ENCODE measurements at regions not wholly inside any gene's neighbourhood (a gene's known extent, or its start where the extent isn't known, plus 50 kb on each side); places are given as distances from the start of the nearest gene placed in this dataset.

DNA sequence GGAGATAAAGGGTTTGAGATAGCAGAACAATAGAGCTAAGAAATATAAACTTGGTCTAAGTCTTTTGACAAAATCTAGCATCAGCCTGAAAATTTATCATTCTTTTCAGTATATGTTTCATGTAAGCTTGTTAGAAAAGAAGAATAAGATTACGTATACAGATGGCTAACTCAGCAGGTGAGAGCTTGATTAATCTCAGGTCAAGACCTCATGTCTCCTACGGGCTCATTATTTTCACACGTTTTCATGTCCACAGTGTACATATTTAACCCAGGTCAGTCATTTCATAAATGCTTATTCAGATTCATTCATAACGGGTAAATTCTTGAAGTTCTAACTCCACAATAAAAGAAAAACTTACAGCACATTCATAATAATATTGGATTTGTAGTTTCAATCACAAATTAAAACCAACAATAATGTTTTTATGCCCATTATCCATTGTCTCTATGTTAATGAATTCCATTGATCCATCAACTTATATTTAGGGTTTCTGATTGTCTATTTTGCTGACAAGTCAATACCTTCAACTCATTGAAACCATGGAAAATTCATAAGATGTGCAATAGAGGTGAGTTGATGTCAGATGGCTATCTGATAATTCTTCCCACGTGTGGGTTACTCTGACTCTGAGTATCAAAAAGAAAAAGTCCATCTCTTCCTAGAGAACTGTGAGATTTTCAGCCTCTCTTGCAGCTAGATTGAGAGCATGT is 102.6 kb downstream of the CASP12 start:
- H3K4me3 ChIP-seq (ENCODE audit: low read depth, low read length), result no peak overlapping the region

DNA sequence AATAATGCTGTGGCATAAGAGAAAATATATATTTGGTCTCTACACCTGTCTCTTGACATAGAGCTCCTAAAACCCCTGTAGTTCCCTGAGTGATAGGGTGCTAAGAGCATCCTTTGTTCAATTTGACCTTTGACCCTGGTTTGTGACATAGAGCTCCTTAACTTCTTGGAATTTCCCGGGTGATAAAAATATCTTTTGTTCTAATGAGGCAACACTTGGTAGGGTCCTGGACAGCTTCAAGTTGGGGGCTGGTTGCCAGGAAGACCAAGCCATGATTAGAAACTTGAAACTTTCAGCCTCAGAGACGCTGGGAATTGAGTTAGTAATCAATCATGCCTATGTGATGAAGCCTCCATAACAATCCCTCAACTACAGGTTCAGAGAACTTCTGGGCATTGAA is 105.4 kb downstream of the CASP12 start:
- TF ChIP-seq, protein P1, sequence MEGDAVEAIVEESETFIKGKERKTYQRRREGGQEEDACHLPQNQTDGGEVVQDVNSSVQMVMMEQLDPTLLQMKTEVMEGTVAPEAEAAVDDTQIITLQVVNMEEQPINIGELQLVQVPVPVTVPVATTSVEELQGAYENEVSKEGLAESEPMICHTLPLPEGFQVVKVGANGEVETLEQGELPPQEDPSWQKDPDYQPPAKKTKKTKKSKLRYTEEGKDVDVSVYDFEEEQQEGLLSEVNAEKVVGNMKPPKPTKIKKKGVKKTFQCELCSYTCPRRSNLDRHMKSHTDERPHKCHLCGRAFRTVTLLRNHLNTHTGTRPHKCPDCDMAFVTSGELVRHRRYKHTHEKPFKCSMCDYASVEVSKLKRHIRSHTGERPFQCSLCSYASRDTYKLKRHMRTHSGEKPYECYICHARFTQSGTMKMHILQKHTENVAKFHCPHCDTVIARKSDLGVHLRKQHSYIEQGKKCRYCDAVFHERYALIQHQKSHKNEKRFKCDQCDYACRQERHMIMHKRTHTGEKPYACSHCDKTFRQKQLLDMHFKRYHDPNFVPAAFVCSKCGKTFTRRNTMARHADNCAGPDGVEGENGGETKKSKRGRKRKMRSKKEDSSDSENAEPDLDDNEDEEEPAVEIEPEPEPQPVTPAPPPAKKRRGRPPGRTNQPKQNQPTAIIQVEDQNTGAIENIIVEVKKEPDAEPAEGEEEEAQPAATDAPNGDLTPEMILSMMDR (IDR thresholded peaks at IDR 0.05; ENCODE audit: borderline replicate concordance, insufficient read depth, low read depth, low read length), result no peak
- H3K4me3 ChIP-seq (ENCODE audit: low read depth, low read length), result no peak overlapping the region

More for the DNA sequence above, 102.6 kb downstream of the CASP12 start:
- TF ChIP-seq, protein P1 (IDR thresholded peaks at IDR 0.05; ENCODE audit: borderline replicate concordance, insufficient read depth, low read depth, low read length), result no peak

DNA sequence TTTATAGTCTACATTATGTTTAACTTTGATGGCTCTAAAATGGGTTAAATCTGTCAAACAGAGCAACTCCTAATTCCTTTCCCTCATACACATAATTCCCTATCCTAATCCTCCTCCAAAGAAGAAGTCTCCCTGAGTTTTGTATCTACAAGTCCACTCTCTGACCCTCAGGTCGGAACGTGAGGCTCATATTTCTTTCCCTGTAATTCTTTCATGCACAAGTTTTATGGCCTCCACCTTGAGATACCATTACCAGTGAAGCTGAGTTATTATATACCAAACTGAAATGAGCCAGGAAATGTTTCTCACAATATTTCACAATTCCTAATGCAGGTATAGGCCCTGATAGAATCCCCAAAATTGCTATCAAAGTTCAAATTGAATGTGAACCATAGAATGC is 106.4 kb downstream of the CASP12 start:
- no peak overlapping the region for H3K4me3 ChIP-seq (ENCODE audit: low read depth, low read length)
- TF ChIP-seq, protein P1 (IDR thresholded peaks at IDR 0.05; ENCODE audit: borderline replicate concordance, insufficient read depth, low read depth, low read length), result no peak

DNA sequence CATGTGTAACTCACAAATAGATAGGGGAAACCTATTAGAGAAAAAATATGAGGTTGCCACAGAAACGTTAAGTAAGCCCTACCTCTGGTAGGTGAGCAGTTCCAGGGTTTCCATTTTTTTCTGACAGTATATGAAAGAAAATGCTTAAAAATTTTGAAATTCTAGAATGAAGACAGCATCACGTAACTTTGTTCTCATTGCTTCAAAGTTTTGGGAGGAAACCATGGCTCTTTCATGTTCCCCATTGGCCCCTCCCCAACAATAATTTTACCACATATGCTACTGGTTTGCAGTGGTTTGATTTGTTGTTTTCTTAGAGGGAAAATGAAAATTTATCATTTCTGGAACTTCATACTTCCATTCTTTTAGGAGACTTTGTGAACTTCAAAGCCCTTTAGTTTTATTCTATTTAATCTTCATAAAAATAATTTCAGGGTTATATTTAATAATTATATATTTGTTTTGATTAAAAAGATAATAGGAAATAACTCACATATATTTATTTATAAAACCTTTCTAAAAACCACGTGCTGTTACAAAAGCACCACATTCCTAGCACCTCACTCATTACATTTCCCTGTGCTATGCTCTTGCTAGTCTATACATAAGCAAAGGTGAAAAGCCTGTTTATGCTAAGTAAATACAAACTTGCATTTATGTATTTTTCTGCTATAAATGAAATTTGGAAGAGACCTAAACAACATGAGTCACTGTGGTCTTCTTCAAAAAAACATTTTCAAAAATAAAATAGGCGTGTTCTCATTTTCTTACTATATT is 113.4 kb downstream of the CASP12 start:
- TF ChIP-seq, protein P1 (IDR thresholded peaks at IDR 0.05; ENCODE audit: borderline replicate concordance, insufficient read depth, low read depth, low read length), result no peak
- H3K4me3 ChIP-seq (ENCODE audit: low read depth, low read length), result no peak overlapping the region

DNA sequence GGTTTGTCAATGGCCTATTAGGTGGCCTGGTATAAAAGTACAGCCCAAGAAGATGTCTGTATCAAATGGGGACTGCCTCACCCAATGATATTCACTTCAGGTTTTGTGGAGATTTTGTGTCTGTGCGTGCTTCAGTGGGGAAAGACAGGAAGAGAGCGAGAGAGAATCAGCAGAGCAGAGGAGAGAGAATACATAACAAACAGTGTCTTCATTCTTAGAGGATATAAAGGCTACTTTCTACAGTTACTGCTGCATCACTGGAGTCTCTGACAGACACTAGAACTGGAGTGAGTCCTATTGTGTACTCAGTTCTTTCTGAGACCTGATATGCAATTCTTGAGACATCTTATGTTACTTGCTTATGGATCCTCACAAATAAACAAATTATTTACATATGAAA is 115.0 kb downstream of the CASP12 start:
- no peak overlapping the region for H3K4me3 ChIP-seq (ENCODE audit: low read depth, low read length)
- TF ChIP-seq, protein P1 (IDR thresholded peaks at IDR 0.05; ENCODE audit: borderline replicate concordance, insufficient read depth, low read depth, low read length), result no peak

DNA sequence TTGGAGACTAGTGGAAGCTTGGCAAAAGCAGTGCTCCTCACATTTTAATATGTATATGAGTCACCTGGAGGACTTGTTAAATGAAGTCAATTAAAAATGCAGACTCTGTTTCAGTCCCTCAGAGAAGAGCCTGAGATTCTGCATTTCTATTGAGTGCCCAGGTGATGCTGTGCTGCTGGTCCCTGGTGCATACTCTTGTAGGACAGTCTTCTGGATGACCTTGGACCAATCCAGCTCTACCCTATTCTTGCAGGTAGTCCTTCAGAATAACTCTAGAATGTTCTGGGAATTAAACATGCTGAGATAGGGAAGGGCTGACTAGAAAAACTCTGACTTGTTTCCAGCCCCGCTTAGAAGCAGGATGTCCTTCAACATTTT is 115.9 kb downstream of the CASP12 start:
- no peak overlapping the region for H3K4me3 ChIP-seq (ENCODE audit: low read depth, low read length)
- TF ChIP-seq, protein P1 (IDR thresholded peaks at IDR 0.05; ENCODE audit: borderline replicate concordance, insufficient read depth, low read depth, low read length), result no peak

All from GM12875 (cell line).